Keratinocyte (primary cell): ENCODE measurements at regions not wholly inside any gene's neighbourhood (a gene's known extent, or its start where the extent isn't known, plus 50 kb on each side); places are given as distances from the start of the nearest gene placed in this dataset.

Source experiments
- DNase-seq: peaks from one replicate; pipeline ENCODE4 v3.0.0-alpha.2; 2011; ENCODE audit warnings: low read depth, missing footprints, low spot score
- FAIRE-seq: peaks from 2 replicates; lab custom pipeline; 2011; peaks lifted over from hg19 to GRCh38; lab: Jason Lieb, UNC
- H2AFZ ChIP-seq: 2 replicates; pipeline ENCODE4 v1.6.0; 2012; ENCODE audit warnings: low read length, control low read depth, inconsistent platforms; ENCODE audit not compliant: control insufficient read depth
- H3K27ac ChIP-seq: 2 replicates; pipeline ENCODE4 v1.5.1; 2011; ENCODE audit warnings: low read length; ENCODE audit not compliant: control insufficient read depth, insufficient read depth
- H3K27me3 ChIP-seq: 3 replicates; pipeline ENCODE4 v1.6.0; 2011; ENCODE audit warnings: low read length; ENCODE audit not compliant: control insufficient read depth, insufficient read depth; ENCODE audit errors: extremely low read depth
- H3K36me3 ChIP-seq, 2 experiments: 2 replicates in 1 of 2; 3 replicates in 1 of 2; pipeline ENCODE4 v1.5.1; 2011; ENCODE audit warnings: low read length in 2 of 2, mild to moderate bottlenecking in 1 of 2; ENCODE audit not compliant: control insufficient read depth in 2 of 2, insufficient read depth in 2 of 2; ENCODE audit errors: extremely low read depth in 1 of 2
- H3K4me1 ChIP-seq: 3 replicates; pipeline ENCODE4 v1.5.1; 2011; ENCODE audit warnings: low read length; ENCODE audit not compliant: control insufficient read depth, insufficient read depth; ENCODE audit errors: extremely low read depth
- H3K4me2 ChIP-seq: 3 replicates; pipeline ENCODE4 v1.6.0; 2011; ENCODE audit warnings: low read depth, low read length; ENCODE audit not compliant: control insufficient read depth, insufficient read depth; ENCODE audit errors: extremely low read depth
- H3K4me3 ChIP-seq, 3 experiments: fragments of 200-600 bp in 1 of 3; sonication (generic) in 1 of 3; 2 replicates in 2 of 3; 3 replicates in 1 of 3; pipeline ENCODE4 v1.5.1; 2011 to 2016; ENCODE audit warnings: low read length in 3 of 3, mild to moderate bottlenecking in 3 of 3, control low read depth in 2 of 3, inconsistent platforms in 1 of 3, low read depth in 1 of 3, mixed read lengths in 1 of 3, mixed run types in 1 of 3, moderate library complexity in 1 of 3; ENCODE audit not compliant: control insufficient read depth in 2 of 3, insufficient read depth in 2 of 3; ENCODE audit errors: extremely low read depth in 1 of 3
- H3K79me2 ChIP-seq: 2 replicates; pipeline ENCODE4 v1.6.0; 2012; ENCODE audit warnings: low read length; ENCODE audit not compliant: control insufficient read depth, insufficient read depth
- H3K9ac ChIP-seq: 3 replicates; pipeline ENCODE4 v1.6.0; 2011; ENCODE audit warnings: low read length; ENCODE audit not compliant: control insufficient read depth, insufficient read depth; ENCODE audit errors: extremely low read depth
- H3K9me1 ChIP-seq: 3 replicates; pipeline ENCODE4 v1.6.0; 2011; ENCODE audit warnings: low read length; ENCODE audit not compliant: control insufficient read depth, insufficient read depth; ENCODE audit errors: extremely low read depth
- H3K9me3 ChIP-seq: 2 replicates; pipeline ENCODE4 v1.5.1; 2012; ENCODE audit warnings: low read depth, low read length; ENCODE audit not compliant: control insufficient read depth
- H4K20me1 ChIP-seq: 3 replicates; pipeline ENCODE4 v1.6.0; 2011; ENCODE audit warnings: low read length; ENCODE audit not compliant: control insufficient read depth, insufficient read depth; ENCODE audit errors: extremely low read depth
- EZH2 ChIP-seq: IDR thresholded peaks from one replicate; pipeline ENCODE4 v1.6.1; 2012; ENCODE audit warnings: inconsistent platforms, mild to moderate bottlenecking, low read length, moderate library complexity
- dilution Hi-C: fragments of 300-500 bp; cut with MboI; formaldehyde crosslinking; loops from one replicate; pipeline ENCODE4 v1.7.0; 2020; ENCODE audit warnings: low sequenced_read_pairs; ENCODE audit not compliant: extremely low pct_ligation_motif_present
- TF ChIP-seq, protein P1 (sequence below), 3 experiments: IDR thresholded peaks in 1 of 3; conservative IDR thresholded peaks in 1 of 3; optimal IDR thresholded peaks in 1 of 3; 2 replicates in 2 of 3; 3 replicates in 1 of 3; pipeline versions ENCODE3 to v1.5.1; 2011; ENCODE audit warnings: low read length in 3 of 3, mild to moderate bottlenecking in 3 of 3, moderate library complexity in 2 of 3, control low read depth in 1 of 3, inconsistent platforms in 1 of 3; ENCODE audit not compliant: insufficient read depth in 2 of 3; ENCODE audit errors: extremely low read depth in 1 of 3

DNA sequence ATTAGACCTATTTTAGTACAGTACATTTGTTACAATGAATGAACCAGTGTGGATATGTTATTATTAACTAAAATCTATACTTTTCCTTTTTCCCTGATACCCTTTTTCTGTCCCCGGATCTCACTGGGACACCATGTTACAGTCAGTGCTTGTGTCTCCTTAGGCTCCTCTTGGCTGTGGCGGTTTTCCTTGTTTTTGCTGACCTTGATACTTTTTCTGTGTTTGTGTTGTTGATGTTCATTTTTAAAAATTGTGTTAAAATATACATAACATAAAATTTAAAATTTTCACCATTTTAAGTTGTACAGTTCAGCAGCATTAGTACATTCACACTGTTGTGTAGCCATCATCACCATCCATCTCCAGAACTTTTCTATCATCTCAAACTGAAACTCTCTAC lies 54.2 kb upstream of the OSBPL3 start:
- H3K4me2 ChIP-seq, result no peak overlapping the region
- no peak overlapping the region for H3K4me3 ChIP-seq
- H4K20me1 ChIP-seq, result no peaks in the 10 kb centered on the region
- no peaks in the 10 kb centered on the region for H3K27me3 ChIP-seq
- H3K79me2 ChIP-seq, result no peaks in the 10 kb centered on the region
- H3K27ac ChIP-seq, result no peak overlapping the region
- TF ChIP-seq EZH2, result no peak
- TF ChIP-seq, protein P1, sequence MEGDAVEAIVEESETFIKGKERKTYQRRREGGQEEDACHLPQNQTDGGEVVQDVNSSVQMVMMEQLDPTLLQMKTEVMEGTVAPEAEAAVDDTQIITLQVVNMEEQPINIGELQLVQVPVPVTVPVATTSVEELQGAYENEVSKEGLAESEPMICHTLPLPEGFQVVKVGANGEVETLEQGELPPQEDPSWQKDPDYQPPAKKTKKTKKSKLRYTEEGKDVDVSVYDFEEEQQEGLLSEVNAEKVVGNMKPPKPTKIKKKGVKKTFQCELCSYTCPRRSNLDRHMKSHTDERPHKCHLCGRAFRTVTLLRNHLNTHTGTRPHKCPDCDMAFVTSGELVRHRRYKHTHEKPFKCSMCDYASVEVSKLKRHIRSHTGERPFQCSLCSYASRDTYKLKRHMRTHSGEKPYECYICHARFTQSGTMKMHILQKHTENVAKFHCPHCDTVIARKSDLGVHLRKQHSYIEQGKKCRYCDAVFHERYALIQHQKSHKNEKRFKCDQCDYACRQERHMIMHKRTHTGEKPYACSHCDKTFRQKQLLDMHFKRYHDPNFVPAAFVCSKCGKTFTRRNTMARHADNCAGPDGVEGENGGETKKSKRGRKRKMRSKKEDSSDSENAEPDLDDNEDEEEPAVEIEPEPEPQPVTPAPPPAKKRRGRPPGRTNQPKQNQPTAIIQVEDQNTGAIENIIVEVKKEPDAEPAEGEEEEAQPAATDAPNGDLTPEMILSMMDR (optimal IDR thresholded peaks at IDR 0.05 in 1 of 3, IDR thresholded peaks at IDR 0.05 in 1 of 3, conservative IDR thresholded peaks at IDR 0.05 in 1 of 3; ENCODE audit: extremely low read depth in 1 of 3, insufficient read depth in 2 of 3, low read length in 3 of 3), result no peak
- H3K9ac ChIP-seq, result no peak overlapping the region
- no peaks in the 10 kb centered on the region for H3K36me3 ChIP-seq
- dilution Hi-C loops, result no loop called here
- peaks cover 13% of the 10 kb centered on the region for H3K4me1 ChIP-seq
- FAIRE-seq, result no peak
- no peak for DNase-seq
- no peaks in the 10 kb centered on the region for H3K9me3 ChIP-seq
- no peak overlapping the region for H2AFZ ChIP-seq
- no peaks in the 10 kb centered on the region for H3K9me1 ChIP-seq

DNA sequence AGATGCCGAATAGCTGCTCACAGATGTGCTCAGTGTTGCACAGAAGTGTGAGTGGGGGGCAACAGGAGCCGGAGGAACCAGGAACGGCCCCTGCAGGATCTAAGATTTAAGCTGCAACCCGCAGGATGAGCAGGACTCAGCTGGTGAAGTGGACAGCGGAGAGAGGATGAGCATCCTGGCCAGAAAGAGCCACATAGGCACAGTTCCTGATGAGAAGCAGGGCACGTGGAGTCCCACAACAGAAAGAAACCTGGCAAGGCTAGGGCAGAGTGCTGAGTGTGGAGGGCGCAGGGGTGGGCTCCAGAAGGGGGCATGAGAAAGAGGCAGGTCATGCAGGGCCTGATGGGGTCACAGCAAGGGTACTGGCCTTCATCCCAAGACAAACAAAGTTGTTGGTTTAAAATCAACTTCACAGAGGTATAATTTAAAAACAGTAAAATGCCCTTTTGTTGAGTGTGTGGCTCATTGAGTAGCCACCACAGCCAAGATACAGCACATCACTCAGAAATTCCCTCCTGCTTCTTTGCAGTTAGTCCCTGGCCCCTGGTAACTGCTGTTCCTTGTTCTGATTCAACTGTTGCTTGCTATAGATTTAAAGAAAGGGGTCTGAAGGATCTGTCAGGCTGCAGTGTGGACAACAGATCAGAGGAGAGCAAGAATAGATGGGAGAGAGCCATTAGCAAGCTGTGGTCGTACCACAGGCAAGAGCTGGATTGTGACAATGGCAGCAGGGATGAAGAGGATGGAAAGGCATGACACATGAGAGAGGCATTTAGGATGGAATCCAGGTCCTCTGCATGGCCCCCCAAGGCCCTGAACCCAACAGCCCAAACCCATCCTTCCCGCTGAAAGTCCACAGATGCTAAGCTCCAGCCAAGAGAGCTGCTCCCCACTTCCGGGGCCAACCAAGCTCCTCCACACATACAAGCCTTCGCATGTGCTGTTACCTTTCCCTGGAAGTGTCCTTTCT lies 53.1 kb upstream of the OSBPL3 start:
- no peaks in the 10 kb centered on the region for H3K9me3 ChIP-seq
- no peaks in the 10 kb centered on the region for H3K79me2 ChIP-seq
- H3K4me3 ChIP-seq, result no peak overlapping the region
- no peaks in the 10 kb centered on the region for H3K27me3 ChIP-seq
- H3K4me2 ChIP-seq, result no peak overlapping the region
- no peaks in the 10 kb centered on the region for H3K36me3 ChIP-seq
- H2AFZ ChIP-seq, result no peak overlapping the region
- FAIRE-seq (no peak), DNase-seq (no peak)
- peaks cover 23% of the 10 kb centered on the region for H3K4me1 ChIP-seq
- H4K20me1 ChIP-seq, result no peaks in the 10 kb centered on the region
- H3K9ac ChIP-seq, result no peak overlapping the region
- no peak for TF ChIP-seq EZH2
- TF ChIP-seq, protein P1 (optimal IDR thresholded peaks at IDR 0.05 in 1 of 3, IDR thresholded peaks at IDR 0.05 in 1 of 3, conservative IDR thresholded peaks at IDR 0.05 in 1 of 3; ENCODE audit: extremely low read depth in 1 of 3, insufficient read depth in 2 of 3, low read length in 3 of 3), result no peak
- H3K27ac ChIP-seq, result no peak overlapping the region
- dilution Hi-C loops, result no loop called here
- H3K9me1 ChIP-seq, result no peaks in the 10 kb centered on the region
